RWPE1 (cell line): ENCODE measurements at regions not wholly inside any gene's neighbourhood (a gene's known extent, or its start where the extent isn't known, plus 50 kb on each side); places are given as distances from the start of the nearest gene placed in this dataset.
A peak's percentile ranks its signal among the peaks of the same experiment; 100 is the strongest.
"Not testable (repeated sequence)": the region's sequence is repeated elsewhere in the genome, so short reads cannot be mapped to it uniquely, and the experiment has no call there.

Experiments used
- CTCF ChIA-PET: fragments of 350-600 bp; sonication (Branson Sonifier 250); formaldehyde crosslinking; extraction: SDS; loops from one replicate; lab custom pipeline; 2021; lab: Yijun Ruan, JAX
- POLR2A ChIA-PET: fragments of 400-600 bp; formaldehyde crosslinking; extraction: SDS; loops from one replicate; lab custom pipeline; 2020; ENCODE audit warnings: antibody characterized with exemption; ENCODE audit not compliant: low non-redundant PET; lab: Yijun Ruan, JAX
- DNase-seq: peaks from one replicate; pipeline ENCODE4 v3.0.0; 2012; ENCODE audit warnings: low spot score
- H3K27ac ChIP-seq: fragments of 450-650 bp; 2 replicates; pipeline ENCODE4 v1.5.1; 2017
- CTCF ChIP-seq: fragments of 450-650 bp; conservative IDR thresholded peaks from 2 replicates; pipeline ENCODE4 v1.5.1; 2017; ENCODE audit warnings: low read depth, mild to moderate bottlenecking

GRCh38 chr15:85289677-85290365, 90.6 kb upstream of the AKAP13 start:
- no peak overlapping the region for H3K27ac ChIP-seq
- CTCF ChIA-PET: interaction anchor here (0.6 to 1.1 kb wide), 10 partner anchors 12 to 691 kb away, joined by 3 to 9 read pairs (median 3); no protein-coding TSS in a partner anchor

GRCh38 chr15:85292583-85292982, 87.8 kb upstream of the AKAP13 start:
- CTCF ChIA-PET, H3K27ac ChIP-seq, POLR2A ChIA-PET, DNase-seq: not testable (repeated sequence)

More at GRCh38 chr15:85289677-85290365, 90.6 kb upstream of the AKAP13 start:
- POLR2A ChIA-PET: no interaction called here
- TF ChIP-seq CTCF: peak; percentile 65
- peak; percentile 86 for DNase-seq

- CTCF ChIA-PET: interaction anchor here (0.6 to 2.3 kb wide), 25 partner anchors 12 to 1876 kb away, joined by 3 to 31 read pairs (median 4); no protein-coding TSS in a partner anchor
- DNase-seq: peak; percentile 72
- POLR2A ChIA-PET: no interaction called here
- peak; percentile 93 for TF ChIP-seq CTCF
- no peak overlapping the region for H3K27ac ChIP-seq
These were observed 83.6 kb upstream of the AKAP13 start for GRCh38 chr15:85296615-85297402.

GRCh38 chr15:85297537-85297936, 82.9 kb upstream of the AKAP13 start:
- DNase-seq: no peak
- no peak overlapping the region for H3K27ac ChIP-seq
- no peak for TF ChIP-seq CTCF
- ChIA-PET POLR2A (no interaction called here), CTCF (interaction anchor here (0.6 to 1.7 kb wide), 5 partner anchors 28 to 432 kb away, joined by 3 to 31 read pairs (median 5); no protein-coding TSS in a partner anchor)

GRCh38 chr15:85298366-85298765, 82.0 kb upstream of the AKAP13 start:
- DNase-seq: no peak
- H3K27ac ChIP-seq: no peak overlapping the region
- CTCF ChIA-PET: interaction anchor here (0.5 to 1.0 kb wide), 3 partner anchors 15 to 206 kb away, joined by 3 to 4 read pairs (median 3); no protein-coding TSS in a partner anchor
- POLR2A ChIA-PET: no interaction called here
- TF ChIP-seq CTCF: no peak

- CTCF ChIA-PET: interaction anchor here (1.0 kb wide), 1 partner anchor 206 kb away, joined by 3 read pairs; no protein-coding TSS in a partner anchor
- no peak for TF ChIP-seq CTCF
- H3K27ac ChIP-seq: no peak overlapping the region
- POLR2A ChIA-PET: no interaction called here
- no peak for DNase-seq
These were observed 81.5 kb upstream of the AKAP13 start for GRCh38 chr15:85298941-85299340.
